ENCODE measurements at regions not wholly inside any gene's neighbourhood (a gene's known extent, or its start where the extent isn't known, plus 50 kb on each side); places are given as distances from the start of the nearest gene placed in this dataset.

GRCh38 chr2:67318563-67318962, 78.6 kb upstream of the ETAA1 start:
- H3K36me3 ChIP-seq (ENCODE audit: control insufficient read depth in 2 of 2, insufficient read depth in 2 of 2, low read length in 1 of 2): no peaks in the 10 kb centered on the region
- ChIA-PET SMC1A (ENCODE audit: uncharacterized antibody, unreplicated experiment) (interaction anchor here (0.6 kb wide), 1 partner anchor 26 kb away, joined by 3 read pairs; no protein-coding TSS in a partner anchor), POLR2A (no interaction called here), CTCF (interaction anchor here (0.9 to 1.6 kb wide), 2 partner anchors 14 to 159 kb away, joined by 3 to 8 read pairs; no protein-coding TSS in a partner anchor), RAD21 (ENCODE audit: unreplicated experiment) (no interaction called here)
- ATAC-seq (no peak), DNase-seq (ENCODE audit: low read depth, low spot score) (no peak), FAIRE-seq (no peak)
- H3K4me1 ChIP-seq (ENCODE audit: control insufficient read depth, insufficient read depth, low read length): no peaks in the 10 kb centered on the region
- no peak overlapping the region for H3K27ac ChIP-seq (ENCODE audit: control insufficient read depth, insufficient read depth)
- H3K9me3 ChIP-seq (replicated peaks; ENCODE audit: control insufficient read depth, insufficient read depth, low read length): no peaks in the 10 kb centered on the region
- H2AFZ ChIP-seq (ENCODE audit: control insufficient read depth, low read depth, low read length): no peak overlapping the region
- H3K4me2 ChIP-seq (ENCODE audit: control insufficient read depth, insufficient read depth): no peak overlapping the region
- no peak for TF ChIP-seq ZBED1 (IDR thresholded peaks at IDR 0.05; ENCODE audit: borderline replicate concordance)
- no peak for TF ChIP-seq EED (IDR thresholded peaks at IDR 0.05; ENCODE audit: low read depth)
- no peak for TF ChIP-seq IRF3 (IDR thresholded peaks at IDR 0.05)
- TF ChIP-seq CBX5 (IDR thresholded peaks at IDR 0.05; ENCODE audit: low read depth): no peak
- TF ChIP-seq YY1 (IDR thresholded peaks at IDR 0.05; ENCODE audit: low read depth, low read length): no peak
- TF ChIP-seq NFYA (IDR thresholded peaks at IDR 0.05; ENCODE audit: borderline replicate concordance, low read depth, low read length): no peak
- TF ChIP-seq EZH2 (IDR thresholded peaks at IDR 0.05; ENCODE audit: borderline replicate concordance, control insufficient read depth, low read depth, low read length): no peak
- no peak for TF ChIP-seq FOXK2 (IDR thresholded peaks at IDR 0.05)
- TF ChIP-seq IKZF2 (IDR thresholded peaks at IDR 0.05): no peak
- H4K20me1 ChIP-seq (ENCODE audit: control insufficient read depth, insufficient read depth): no peaks in the 10 kb centered on the region
- WGBS (ENCODE audit: insufficient coverage, insufficient replicate concordance, low lambda C conversion rate, missing lambda C conversion rate): 7% methylated on average over 3 of the region's 3 CpGs
- in situ Hi-C loops (cut with MboI): no loop called here
- intact Hi-C loops (cut with micrococcal nuclease; ENCODE audit: unreplicated experiment): no loop called here
- H3K27me3 ChIP-seq (replicated peaks in 1 of 2; ENCODE audit: control insufficient read depth in 2 of 2, insufficient read depth in 2 of 2, low read length in 1 of 2): no peaks in the 10 kb centered on the region; a peak in 1 of 4 replicates
- no TSS peak for BruUV-seq (replicated peaks)
- H3K79me2 ChIP-seq (ENCODE audit: control insufficient read depth, insufficient read depth, low read length): no peaks in the 10 kb centered on the region
- no peak overlapping the region for H3K4me3 ChIP-seq
- H3K9ac ChIP-seq (ENCODE audit: control insufficient read depth, insufficient read depth, low read length): no peak overlapping the region

Data from GM12878 (cell line).